GM20000 (cell line): ENCODE measurements at regions not wholly inside any gene's neighbourhood (a gene's known extent, or its start where the extent isn't known, plus 50 kb on each side); places are given as distances from the start of the nearest gene placed in this dataset.
"Not testable (repeated sequence)": the region's sequence is repeated elsewhere in the genome, so short reads cannot be mapped to it uniquely, and the experiment has no call there.

Source experiments
- DNase-seq: peaks from one replicate; pipeline ENCODE4 v3.0.0; 2012; ENCODE audit warnings: low spot score
- CTCF ChIP-seq: IDR thresholded peaks from 2 replicates; pipeline ENCODE4 v1.5.1; 2012; ENCODE audit warnings: mild to moderate bottlenecking, control low read depth; ENCODE audit errors: extremely low read depth, missing control alignments

GRCh38 chr16:13471036-13471435 lies 448.9 kb upstream of the ERCC4 start:
- TF ChIP-seq CTCF, result no peak
- no peak for DNase-seq

- no peak for DNase-seq
- no peak for TF ChIP-seq CTCF
Observed at GRCh38 chr16:13478991-13479390, 441.0 kb upstream of the ERCC4 start.

- DNase-seq, result no peak
- TF ChIP-seq CTCF, result no peak
Observed at GRCh38 chr16:13479549-13479948, 440.4 kb upstream of the ERCC4 start.

- no peak for DNase-seq
- TF ChIP-seq CTCF, result no peak
Observed at GRCh38 chr16:13480801-13481200, 439.2 kb upstream of the ERCC4 start.

GRCh38 chr16:13483121-13483520 lies 436.8 kb upstream of the ERCC4 start:
- no peak for DNase-seq
- TF ChIP-seq CTCF, result no peak

- DNase-seq, result not testable (repeated sequence)
Observed at GRCh38 chr16:13489416-13489815, 430.5 kb upstream of the ERCC4 start.

GRCh38 chr16:13492046-13492445 lies 427.9 kb upstream of the ERCC4 start:
- no peak for DNase-seq
- no peak for TF ChIP-seq CTCF

GRCh38 chr16:13503960-13504635 lies 415.9 kb upstream of the ERCC4 start:
- no peak for TF ChIP-seq CTCF
- no peak for DNase-seq
